ENCODE measurements at regions not wholly inside any gene's neighbourhood (a gene's known extent, or its start where the extent isn't known, plus 50 kb on each side); places are given as distances from the start of the nearest gene placed in this dataset.

- TF ChIP-seq GATA2 (IDR thresholded peaks at IDR 0.05; ENCODE audit: low read depth, low read length) = no peak
- TF ChIP-seq GATA3 (IDR thresholded peaks at IDR 0.05; ENCODE audit: low read depth, low read length) = no peak
Observed at GRCh38 chr2:71923143-71923525, 224.5 kb downstream of the CYP26B1 start.

- TF ChIP-seq GATA2 (IDR thresholded peaks at IDR 0.05; ENCODE audit: low read depth, low read length) (no peak), GATA3 (IDR thresholded peaks at IDR 0.05; ENCODE audit: low read depth, low read length) (no peak)
Observed at GRCh38 chr2:71922499-71923142, 225.0 kb downstream of the CYP26B1 start.

GRCh38 chr2:71922091-71922490 lies 225.6 kb downstream of the CYP26B1 start:
- TF ChIP-seq GATA2 (IDR thresholded peaks at IDR 0.05; ENCODE audit: low read depth, low read length) (no peak), GATA3 (IDR thresholded peaks at IDR 0.05; ENCODE audit: low read depth, low read length) (no peak)

GRCh38 chr2:71919708-71920107 lies 228.0 kb downstream of the CYP26B1 start:
- no peak for TF ChIP-seq GATA3 (IDR thresholded peaks at IDR 0.05; ENCODE audit: low read depth, low read length)
- no peak for TF ChIP-seq GATA2 (IDR thresholded peaks at IDR 0.05; ENCODE audit: low read depth, low read length)

- TF ChIP-seq GATA2 (IDR thresholded peaks at IDR 0.05; ENCODE audit: low read depth, low read length) (no peak), GATA3 (IDR thresholded peaks at IDR 0.05; ENCODE audit: low read depth, low read length) (no peak)
Observed at GRCh38 chr2:71910277-71910676, 237.4 kb downstream of the CYP26B1 start.

GRCh38 chr2:71908798-71909197 lies 238.9 kb downstream of the CYP26B1 start:
- no peak for TF ChIP-seq GATA2 (IDR thresholded peaks at IDR 0.05; ENCODE audit: low read depth, low read length)

- TF ChIP-seq GATA2 (IDR thresholded peaks at IDR 0.05; ENCODE audit: low read depth, low read length) (no peak), GATA3 (IDR thresholded peaks at IDR 0.05; ENCODE audit: low read depth, low read length) (no peak)
Observed at GRCh38 chr2:71907503-71907902, 240.2 kb downstream of the CYP26B1 start.

GRCh38 chr2:71906357-71906973 lies 241.2 kb downstream of the CYP26B1 start:
- TF ChIP-seq GATA2 (IDR thresholded peaks at IDR 0.05; ENCODE audit: low read depth, low read length) = no peak
- TF ChIP-seq GATA3 (IDR thresholded peaks at IDR 0.05; ENCODE audit: low read depth, low read length) = no peak

- no peak for TF ChIP-seq GATA3 (IDR thresholded peaks at IDR 0.05; ENCODE audit: low read depth, low read length)
Observed at GRCh38 chr2:71905205-71905604, 242.5 kb downstream of the CYP26B1 start.

- TF ChIP-seq GATA3 (IDR thresholded peaks at IDR 0.05; ENCODE audit: low read depth, low read length) (no peak), GATA2 (IDR thresholded peaks at IDR 0.05; ENCODE audit: low read depth, low read length) (no peak)
Observed at GRCh38 chr2:71903841-71904240, 243.8 kb downstream of the CYP26B1 start.

GRCh38 chr2:71901466-71901865 lies 246.2 kb downstream of the CYP26B1 start:
- TF ChIP-seq GATA2 (IDR thresholded peaks at IDR 0.05; ENCODE audit: low read depth, low read length) (no peak), GATA3 (IDR thresholded peaks at IDR 0.05; ENCODE audit: low read depth, low read length) (no peak)

GRCh38 chr2:71898851-71899681 lies 248.6 kb downstream of the CYP26B1 start:
- TF ChIP-seq GATA3 (IDR thresholded peaks at IDR 0.05; ENCODE audit: low read depth, low read length) = no peak
- no peak for TF ChIP-seq GATA2 (IDR thresholded peaks at IDR 0.05; ENCODE audit: low read depth, low read length)

GRCh38 chr2:71898375-71898774 lies 249.3 kb downstream of the CYP26B1 start:
- TF ChIP-seq GATA3 (IDR thresholded peaks at IDR 0.05; ENCODE audit: low read depth, low read length) = no peak
- no peak for TF ChIP-seq GATA2 (IDR thresholded peaks at IDR 0.05; ENCODE audit: low read depth, low read length)

- TF ChIP-seq GATA3 (IDR thresholded peaks at IDR 0.05; ENCODE audit: low read depth, low read length) = no peak
- TF ChIP-seq GATA2 (IDR thresholded peaks at IDR 0.05; ENCODE audit: low read depth, low read length) = no peak
Observed at GRCh38 chr2:71897836-71898235, 249.8 kb downstream of the CYP26B1 start.

- TF ChIP-seq GATA3 (IDR thresholded peaks at IDR 0.05; ENCODE audit: low read depth, low read length) = no peak
Observed at GRCh38 chr2:71897137-71897480, 250.6 kb downstream of the CYP26B1 start.
